GM12873 (cell line): ENCODE measurements at regions not wholly inside any gene's neighbourhood (a gene's known extent, or its start where the extent isn't known, plus 50 kb on each side); places are given as distances from the start of the nearest gene placed in this dataset.

Source experiments
- CTCF ChIP-seq: IDR thresholded peaks from 2 replicates; pipeline ENCODE4 v1.5.1; 2012; ENCODE audit warnings: low read depth, mild to moderate bottlenecking, moderate library complexity, low read length, control low read depth; ENCODE audit not compliant: insufficient read depth; ENCODE audit errors: missing control alignments

GRCh38 chr3:168223085-168223484 is 127.4 kb upstream of the GOLIM4 start:
- no peak for TF ChIP-seq CTCF

- no peak for TF ChIP-seq CTCF
Measured at GRCh38 chr3:168220556-168220955, 124.8 kb upstream of the GOLIM4 start.

- no peak for TF ChIP-seq CTCF
Measured at GRCh38 chr3:168219530-168219929, 123.8 kb upstream of the GOLIM4 start.

GRCh38 chr3:168218600-168218999 is 122.9 kb upstream of the GOLIM4 start:
- no peak for TF ChIP-seq CTCF

- TF ChIP-seq CTCF: no peak
Measured at GRCh38 chr3:168216851-168217250, 121.1 kb upstream of the GOLIM4 start.

- no peak for TF ChIP-seq CTCF
Measured at GRCh38 chr3:168213920-168214319, 118.2 kb upstream of the GOLIM4 start.

- TF ChIP-seq CTCF: no peak
Measured at GRCh38 chr3:168212664-168213285, 117.1 kb upstream of the GOLIM4 start.
